K562 (cell line): ENCODE measurements at regions not wholly inside any gene's neighbourhood (a gene's known extent, or its start where the extent isn't known, plus 50 kb on each side); places are given as distances from the start of the nearest gene placed in this dataset.

Source experiments
- ADNP ChIP-seq: fragments of 200-800 bp; sonication (Bioruptor generic); IDR thresholded peaks from 2 replicates; pipeline ENCODE4 v1.6.1; 2016; ENCODE audit warnings: missing genetic modification characterization, missing compliant biosample characterization
- DEAF1 ChIP-seq: fragments of 450-650 bp; formaldehyde crosslinking; IDR thresholded peaks from 2 replicates; pipeline ENCODE4 v1.4.0; 2020; ENCODE audit warnings: mild to moderate bottlenecking, moderate library complexity
- FOSL1 ChIP-seq: fragments of 200-800 bp; sonication (Bioruptor generic); conservative IDR thresholded peaks from 2 replicates; pipeline ENCODE4 v1.6.1; 2016; ENCODE audit warnings: missing genetic modification characterization, missing compliant biosample characterization
- GABPB2 ChIP-seq: fragments of 250-450 bp; sonication (Bioruptor Pico); conservative IDR thresholded peaks from 2 replicates; pipeline ENCODE4 v1.5.1; 2021; ENCODE audit warnings: mild to moderate bottlenecking
- HEY1 ChIP-seq: fragments of 250-450 bp; sonication (Bioruptor Pico); IDR thresholded peaks from 2 replicates; pipeline ENCODE4 v1.5.0; 2020; ENCODE audit warnings: mild to moderate bottlenecking, moderate library complexity, borderline replicate concordance
- IRF1 ChIP-seq: sonication (generic); formaldehyde crosslinking; IDR thresholded peaks from 2 replicates; pipeline ENCODE4 v1.8.0; 2022; ENCODE audit warnings: missing genetic modification reagents, mild to moderate bottlenecking, borderline replicate concordance
- KHSRP ChIP-seq: fragments of 450-650 bp; IDR thresholded peaks from 2 replicates; pipeline ENCODE4 v1.6.1; 2017
- PHB2 ChIP-seq: fragments of 450-650 bp; IDR thresholded peaks from 2 replicates; pipeline ENCODE4 v1.6.1; 2017; ENCODE audit warnings: low read depth
- SLC30A9 ChIP-seq: fragments of 250-450 bp; sonication (Bioruptor Pico); IDR thresholded peaks from 2 replicates; pipeline ENCODE4 v1.8.0; 2022; ENCODE audit warnings: mild to moderate bottlenecking, moderate library complexity
- THRA ChIP-seq: fragments of 450-650 bp; IDR thresholded peaks from 2 replicates; pipeline ENCODE4 v1.6.1; 2017; ENCODE audit warnings: mild to moderate bottlenecking, moderate library complexity
- YY1 ChIP-seq, 3 experiments: IDR thresholded peaks; 2 replicates each; pipeline ENCODE4 v1.6.1; 2011; ENCODE audit warnings: low read length in 2 of 3, mild to moderate bottlenecking in 2 of 3, moderate library complexity in 2 of 3, borderline replicate concordance in 1 of 3, control low read depth in 1 of 3, low read depth in 1 of 3; ENCODE audit not compliant: insufficient read depth in 3 of 3, insufficient replicate concordance in 2 of 3, control insufficient read depth in 1 of 3, insufficient read length in 1 of 3; ENCODE audit errors: extremely low read depth in 1 of 3
- ZC3H11A ChIP-seq: IDR thresholded peaks from 2 replicates; pipeline ENCODE4 v1.6.1; 2012; ENCODE audit warnings: low read depth, low read length, improper control_type of control experiment
- ZNF444 ChIP-seq: fragments of 250-450 bp; sonication (Bioruptor Pico); IDR thresholded peaks from 2 replicates; pipeline ENCODE4 v1.4.0; 2020; ENCODE audit warnings: mild to moderate bottlenecking, moderate library complexity
- ZNF778 ChIP-seq: fragments of 450-650 bp; formaldehyde crosslinking; IDR thresholded peaks from 2 replicates; pipeline ENCODE4 v1.4.0; 2020; ENCODE audit warnings: mild to moderate bottlenecking, moderate library complexity
- TF ChIP-seq, protein P1 (sequence below): fragments of 150-350 bp; IDR thresholded peaks from 2 replicates; pipeline ENCODE4 v1.6.1; 2014; ENCODE audit warnings: low read depth, mild to moderate bottlenecking, low read length, borderline replicate concordance
- TF ChIP-seq, protein P2 (sequence below): fragments of 200-400 bp; formaldehyde crosslinking; IDR thresholded peaks from 2 replicates; pipeline ENCODE4 v1.6.1; 2017; ENCODE audit warnings: mild to moderate bottlenecking, low read depth, low read length, moderate library complexity

- TF ChIP-seq, protein P1, sequence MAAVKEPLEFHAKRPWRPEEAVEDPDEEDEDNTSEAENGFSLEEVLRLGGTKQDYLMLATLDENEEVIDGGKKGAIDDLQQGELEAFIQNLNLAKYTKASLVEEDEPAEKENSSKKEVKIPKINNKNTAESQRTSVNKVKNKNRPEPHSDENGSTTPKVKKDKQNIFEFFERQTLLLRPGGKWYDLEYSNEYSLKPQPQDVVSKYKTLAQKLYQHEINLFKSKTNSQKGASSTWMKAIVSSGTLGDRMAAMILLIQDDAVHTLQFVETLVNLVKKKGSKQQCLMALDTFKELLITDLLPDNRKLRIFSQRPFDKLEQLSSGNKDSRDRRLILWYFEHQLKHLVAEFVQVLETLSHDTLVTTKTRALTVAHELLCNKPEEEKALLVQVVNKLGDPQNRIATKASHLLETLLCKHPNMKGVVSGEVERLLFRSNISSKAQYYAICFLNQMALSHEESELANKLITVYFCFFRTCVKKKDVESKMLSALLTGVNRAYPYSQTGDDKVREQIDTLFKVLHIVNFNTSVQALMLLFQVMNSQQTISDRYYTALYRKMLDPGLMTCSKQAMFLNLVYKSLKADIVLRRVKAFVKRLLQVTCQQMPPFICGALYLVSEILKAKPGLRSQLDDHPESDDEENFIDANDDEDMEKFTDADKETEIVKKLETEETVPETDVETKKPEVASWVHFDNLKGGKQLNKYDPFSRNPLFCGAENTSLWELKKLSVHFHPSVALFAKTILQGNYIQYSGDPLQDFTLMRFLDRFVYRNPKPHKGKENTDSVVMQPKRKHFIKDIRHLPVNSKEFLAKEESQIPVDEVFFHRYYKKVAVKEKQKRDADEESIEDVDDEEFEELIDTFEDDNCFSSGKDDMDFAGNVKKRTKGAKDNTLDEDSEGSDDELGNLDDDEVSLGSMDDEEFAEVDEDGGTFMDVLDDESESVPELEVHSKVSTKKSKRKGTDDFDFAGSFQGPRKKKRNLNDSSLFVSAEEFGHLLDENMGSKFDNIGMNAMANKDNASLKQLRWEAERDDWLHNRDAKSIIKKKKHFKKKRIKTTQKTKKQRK, result no peak
- no peak for TF ChIP-seq SLC30A9
- TF ChIP-seq, protein P2, sequence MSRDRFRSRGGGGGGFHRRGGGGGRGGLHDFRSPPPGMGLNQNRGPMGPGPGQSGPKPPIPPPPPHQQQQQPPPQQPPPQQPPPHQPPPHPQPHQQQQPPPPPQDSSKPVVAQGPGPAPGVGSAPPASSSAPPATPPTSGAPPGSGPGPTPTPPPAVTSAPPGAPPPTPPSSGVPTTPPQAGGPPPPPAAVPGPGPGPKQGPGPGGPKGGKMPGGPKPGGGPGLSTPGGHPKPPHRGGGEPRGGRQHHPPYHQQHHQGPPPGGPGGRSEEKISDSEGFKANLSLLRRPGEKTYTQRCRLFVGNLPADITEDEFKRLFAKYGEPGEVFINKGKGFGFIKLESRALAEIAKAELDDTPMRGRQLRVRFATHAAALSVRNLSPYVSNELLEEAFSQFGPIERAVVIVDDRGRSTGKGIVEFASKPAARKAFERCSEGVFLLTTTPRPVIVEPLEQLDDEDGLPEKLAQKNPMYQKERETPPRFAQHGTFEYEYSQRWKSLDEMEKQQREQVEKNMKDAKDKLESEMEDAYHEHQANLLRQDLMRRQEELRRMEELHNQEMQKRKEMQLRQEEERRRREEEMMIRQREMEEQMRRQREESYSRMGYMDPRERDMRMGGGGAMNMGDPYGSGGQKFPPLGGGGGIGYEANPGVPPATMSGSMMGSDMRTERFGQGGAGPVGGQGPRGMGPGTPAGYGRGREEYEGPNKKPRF, result no peak
- no peak for TF ChIP-seq ADNP (tag)
- TF ChIP-seq YY1 (IDR thresholded peaks at IDR 0.05; ENCODE audit: borderline replicate concordance in 1 of 3, control insufficient read depth in 1 of 3, extremely low read depth in 1 of 3, insufficient read depth in 3 of 3, insufficient read length in 1 of 3, insufficient replicate concordance in 2 of 3, low read depth in 1 of 3, low read length in 2 of 3), result peak in 1 of 3 experiments; percentile 38
- no peak for TF ChIP-seq KHSRP
- no peak for TF ChIP-seq ZNF444 (CRISPR knock-in tag)
- peak; percentile 66 for TF ChIP-seq DEAF1 (CRISPR knock-in tag)
- no peak for TF ChIP-seq THRA
- TF ChIP-seq IRF1 (CRISPR knock-in tag), result no peak
- 0 out of 2 replicates have a peak, but pooled peaks have one; percentile 1 for TF ChIP-seq FOSL1 (tag)
- TF ChIP-seq ZC3H11A, result no peak
- no peak for TF ChIP-seq PHB2
- no peak for TF ChIP-seq GABPB2 (CRISPR knock-in tag)
- no peak for TF ChIP-seq ZNF778 (CRISPR knock-in tag)
- no peak for TF ChIP-seq HEY1
These were observed 169.0 kb upstream of the BCOR start (continued) for GRCh38 chrX:40266490-40267333.
